ENCODE measurements at regions not wholly inside any gene's neighbourhood (a gene's known extent, or its start where the extent isn't known, plus 50 kb on each side); places are given as distances from the start of the nearest gene placed in this dataset.

DNA sequence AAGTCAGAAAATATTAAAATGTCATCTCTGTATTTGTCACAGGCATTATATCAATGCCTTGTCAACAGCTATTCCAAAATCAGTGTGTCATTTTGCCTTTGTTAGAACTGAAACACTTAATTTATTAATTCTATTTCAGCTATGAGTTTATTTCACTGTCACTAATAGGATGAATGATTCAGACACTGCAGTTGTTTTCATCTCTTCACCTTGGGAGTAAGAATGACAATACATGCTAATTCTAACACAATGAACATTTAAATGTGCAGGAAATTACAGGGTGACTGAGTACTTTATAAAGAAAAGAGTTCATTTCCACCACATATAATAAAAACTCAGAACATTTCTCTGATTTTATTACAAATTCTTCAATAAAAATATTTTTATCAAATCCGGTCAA is 109.7 kb downstream of the P2RY1 start:
- TF ChIP-seq EZH2 (optimal IDR thresholded peaks at IDR 0.05; ENCODE audit: low read depth, low read length) (no peak), EZH2phosphoT487 (IDR thresholded peaks at IDR 0.05; ENCODE audit: low read length) (no peak)
- TF ChIP-seq, protein P1, sequence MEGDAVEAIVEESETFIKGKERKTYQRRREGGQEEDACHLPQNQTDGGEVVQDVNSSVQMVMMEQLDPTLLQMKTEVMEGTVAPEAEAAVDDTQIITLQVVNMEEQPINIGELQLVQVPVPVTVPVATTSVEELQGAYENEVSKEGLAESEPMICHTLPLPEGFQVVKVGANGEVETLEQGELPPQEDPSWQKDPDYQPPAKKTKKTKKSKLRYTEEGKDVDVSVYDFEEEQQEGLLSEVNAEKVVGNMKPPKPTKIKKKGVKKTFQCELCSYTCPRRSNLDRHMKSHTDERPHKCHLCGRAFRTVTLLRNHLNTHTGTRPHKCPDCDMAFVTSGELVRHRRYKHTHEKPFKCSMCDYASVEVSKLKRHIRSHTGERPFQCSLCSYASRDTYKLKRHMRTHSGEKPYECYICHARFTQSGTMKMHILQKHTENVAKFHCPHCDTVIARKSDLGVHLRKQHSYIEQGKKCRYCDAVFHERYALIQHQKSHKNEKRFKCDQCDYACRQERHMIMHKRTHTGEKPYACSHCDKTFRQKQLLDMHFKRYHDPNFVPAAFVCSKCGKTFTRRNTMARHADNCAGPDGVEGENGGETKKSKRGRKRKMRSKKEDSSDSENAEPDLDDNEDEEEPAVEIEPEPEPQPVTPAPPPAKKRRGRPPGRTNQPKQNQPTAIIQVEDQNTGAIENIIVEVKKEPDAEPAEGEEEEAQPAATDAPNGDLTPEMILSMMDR (IDR thresholded peaks at IDR 0.05; ENCODE audit: low read length), result no peak

All from MM.1S (cell line).